SU-DHL-6 (cell line): ENCODE measurements at regions not wholly inside any gene's neighbourhood (a gene's known extent, or its start where the extent isn't known, plus 50 kb on each side); places are given as distances from the start of the nearest gene placed in this dataset.

ENCODE experiments used
- CTCF ChIP-seq: fragments of 200-600 bp; sonication (generic); IDR thresholded peaks from one replicate; pipeline ENCODE4 v1.5.1; 2017; ENCODE audit warnings: antibody characterized with exemption, mild to moderate bottlenecking, low read length, moderate library complexity; ENCODE audit not compliant: insufficient read depth, poor library complexity, severe bottlenecking
- EZH2phosphoT487 ChIP-seq: fragments of 200-600 bp; sonication (generic), shearing (Covaris generic); conservative IDR thresholded peaks from 2 replicates; pipeline ENCODE4 v1.6.1; 2018; ENCODE audit warnings: mild to moderate bottlenecking, antibody characterized with exemption, low read length, moderate library complexity, mixed read lengths

- TF ChIP-seq CTCF (no peak), EZH2phosphoT487 (no peak)
Measured at GRCh38 chr5:117055517-117055916, 480.9 kb upstream of the SEMA6A start.
